GM23248 (cell line): ENCODE measurements at regions not wholly inside any gene's neighbourhood (a gene's known extent, or its start where the extent isn't known, plus 50 kb on each side); places are given as distances from the start of the nearest gene placed in this dataset.

ENCODE experiments used
- EZH2 ChIP-seq: fragments of 200-600 bp; sonication (generic); IDR thresholded peaks from 2 replicates; pipeline ENCODE4 v1.6.1; 2018; ENCODE audit warnings: antibody characterized with exemption, mild to moderate bottlenecking; ENCODE audit not compliant: insufficient read depth, poor library complexity, severe bottlenecking
- EZH2phosphoT487 ChIP-seq: fragments of 200-600 bp; sonication (generic); IDR thresholded peaks from 2 replicates; pipeline ENCODE4 v1.6.1; 2018; ENCODE audit warnings: antibody characterized with exemption, moderate library complexity, mild to moderate bottlenecking, low read depth; ENCODE audit not compliant: insufficient read depth

DNA sequence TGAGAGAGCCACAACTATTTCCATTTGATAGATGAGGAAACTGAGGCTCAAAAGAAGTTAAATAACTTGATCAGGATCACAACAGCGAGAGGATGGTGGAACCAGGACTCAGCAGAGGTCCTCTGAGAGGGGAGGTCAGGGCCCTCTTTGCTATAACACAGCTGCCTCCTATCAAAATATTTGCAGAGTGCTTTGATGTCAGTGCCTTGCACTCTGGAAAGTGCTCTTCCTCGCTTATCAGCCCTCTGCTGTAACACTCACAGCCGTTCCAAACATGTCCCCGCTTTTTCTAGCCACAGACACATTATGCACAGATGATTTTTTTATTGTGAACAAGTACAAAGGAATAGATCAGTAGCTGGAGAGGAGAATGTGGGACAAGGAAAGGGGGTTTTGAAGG lies 71.8 kb upstream of the ARHGAP29 start:
- no peak for TF ChIP-seq EZH2phosphoT487
- no peak for TF ChIP-seq EZH2
